HEK293T (cell line): ENCODE measurements at regions not wholly inside any gene's neighbourhood (a gene's known extent, or its start where the extent isn't known, plus 50 kb on each side); places are given as distances from the start of the nearest gene placed in this dataset.

ENCODE experiments used
- ARNT ChIP-seq: fragments of 450-650 bp; IDR thresholded peaks from 2 replicates; pipeline ENCODE4 v1.6.1; 2017; ENCODE audit warnings: mild to moderate bottlenecking
- FOXK2 ChIP-seq: fragments of 450-650 bp; IDR thresholded peaks from 2 replicates; pipeline ENCODE4 v1.6.1; 2016; ENCODE audit warnings: mild to moderate bottlenecking
- FOXM1 ChIP-seq: fragments of 450-650 bp; IDR thresholded peaks from 2 replicates; pipeline ENCODE4 v1.6.1; 2017; ENCODE audit warnings: mild to moderate bottlenecking, borderline replicate concordance
- HDGF ChIP-seq: fragments of 450-650 bp; IDR thresholded peaks from 2 replicates; pipeline ENCODE4 v1.6.1; 2017; ENCODE audit warnings: antibody characterized with exemption, borderline replicate concordance
- SP1 ChIP-seq: fragments of 450-650 bp; IDR thresholded peaks from 2 replicates; pipeline ENCODE4 v1.6.1; 2017
- TF ChIP-seq, protein P1 (sequence below): fragments of 450-650 bp; IDR thresholded peaks from 2 replicates; pipeline ENCODE4 v1.6.1; 2016

DNA sequence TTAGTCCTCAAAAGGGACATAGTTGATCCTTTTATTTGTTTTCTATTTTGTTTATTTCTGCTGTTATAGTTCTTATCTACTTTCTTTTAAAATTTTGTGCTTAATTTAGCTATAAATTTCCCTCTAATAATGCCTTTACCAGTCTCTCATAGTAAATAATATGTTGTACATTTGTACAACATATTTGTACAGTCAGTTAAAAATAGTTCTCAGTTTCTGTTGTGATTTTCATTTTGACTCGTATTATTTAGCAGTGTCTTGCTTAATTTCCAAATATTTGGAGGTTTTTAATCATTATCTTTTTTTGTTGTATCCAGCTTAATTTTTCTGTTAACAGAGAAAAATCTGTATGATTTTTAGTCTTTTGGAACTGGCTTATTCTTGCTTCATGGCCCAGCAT lies 443.6 kb upstream of the TRIB2 start:
- TF ChIP-seq HDGF (no peak), FOXK2 (no peak), SP1 (no peak), FOXM1 (no peak), ARNT (no peak)
- TF ChIP-seq, protein P1, sequence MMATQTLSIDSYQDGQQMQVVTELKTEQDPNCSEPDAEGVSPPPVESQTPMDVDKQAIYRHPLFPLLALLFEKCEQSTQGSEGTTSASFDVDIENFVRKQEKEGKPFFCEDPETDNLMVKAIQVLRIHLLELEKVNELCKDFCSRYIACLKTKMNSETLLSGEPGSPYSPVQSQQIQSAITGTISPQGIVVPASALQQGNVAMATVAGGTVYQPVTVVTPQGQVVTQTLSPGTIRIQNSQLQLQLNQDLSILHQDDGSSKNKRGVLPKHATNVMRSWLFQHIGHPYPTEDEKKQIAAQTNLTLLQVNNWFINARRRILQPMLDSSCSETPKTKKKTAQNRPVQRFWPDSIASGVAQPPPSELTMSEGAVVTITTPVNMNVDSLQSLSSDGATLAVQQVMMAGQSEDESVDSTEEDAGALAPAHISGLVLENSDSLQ: no peak
